Duodenal mucosa (tissue), 2 donors: ENCODE measurements at regions not wholly inside any gene's neighbourhood (a gene's known extent, or its start where the extent isn't known, plus 50 kb on each side); places are given as distances from the start of the nearest gene placed in this dataset.
A peak's percentile ranks its signal among the peaks of the same experiment; 100 is the strongest.

Experiments
- H3K27ac ChIP-seq: one replicate; pipeline ENCODE4 v1.7.0; 2013; ENCODE audit warnings: low read depth, low read length
- H3K27me3 ChIP-seq, 2 donors: one replicate each; pipeline ENCODE4 v1.7.0; 2013; ENCODE audit warnings: low read length in 2 of 2, control low read depth in 1 of 2; ENCODE audit not compliant: insufficient read depth in 2 of 2, control insufficient read depth in 1 of 2
- H3K36me3 ChIP-seq, 2 donors: one replicate each; pipeline ENCODE4 v1.7.0; 2013; ENCODE audit warnings: low read length in 2 of 2, control low read depth in 1 of 2; ENCODE audit not compliant: insufficient read depth in 2 of 2, control insufficient read depth in 1 of 2
- H3K4me1 ChIP-seq, 2 donors: one replicate each; pipeline ENCODE4 v1.7.0; 2013; ENCODE audit warnings: low read length in 2 of 2, control low read depth in 1 of 2; ENCODE audit not compliant: insufficient read depth in 2 of 2, control insufficient read depth in 1 of 2
- H3K4me3 ChIP-seq, 2 donors: one replicate each; pipeline ENCODE4 v1.7.0; 2013; ENCODE audit warnings: low read length in 2 of 2, low read depth in 1 of 2
- H3K9ac ChIP-seq, 2 donors: one replicate each; pipeline ENCODE4 v1.7.0; 2013; ENCODE audit warnings: low read length in 2 of 2, low read depth in 1 of 2
- H3K9me3 ChIP-seq, 2 donors: one replicate each; pipeline ENCODE4 v1.7.0; 2013; ENCODE audit warnings: low read length in 2 of 2, control low read depth in 1 of 2; ENCODE audit not compliant: control insufficient read depth in 1 of 2

DNA sequence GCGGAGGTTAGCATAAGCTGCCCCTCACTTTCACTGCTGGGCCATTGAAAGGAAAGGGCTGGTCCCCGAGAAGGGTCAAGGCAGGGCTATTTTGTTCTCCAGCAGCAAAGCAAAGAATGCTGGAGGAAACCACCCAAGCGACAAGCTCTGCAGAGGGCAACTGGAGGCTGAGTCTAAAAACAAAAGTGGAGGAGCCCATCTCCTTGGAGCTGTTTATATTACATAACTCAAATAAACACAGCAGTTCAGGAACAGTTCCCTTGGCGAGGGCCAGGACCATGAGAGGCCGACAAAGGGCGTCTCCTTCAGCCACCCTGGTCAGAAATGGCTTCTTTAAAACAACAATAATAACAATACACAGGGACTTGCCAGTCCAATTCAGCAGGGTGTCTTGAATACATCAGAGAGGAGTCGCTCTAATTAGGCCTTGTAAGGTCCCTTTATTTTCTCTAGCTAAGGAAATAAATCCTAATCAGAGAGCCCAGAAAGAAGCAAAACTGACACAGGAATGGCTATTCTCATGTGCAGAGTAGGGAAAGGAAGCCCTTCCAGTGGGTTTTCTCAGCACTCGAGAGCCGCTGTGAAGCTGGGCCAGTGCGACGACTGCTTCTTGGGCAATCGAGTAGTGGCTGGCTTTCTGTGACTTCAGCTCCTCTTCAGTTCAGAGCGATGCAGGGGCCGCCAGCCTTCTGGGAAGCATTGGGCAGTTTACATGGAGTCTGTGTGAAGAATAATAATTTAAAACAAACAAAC lies 57.0 kb upstream of the TARBP1 start:
- Histone ChIP-seq H3K27me3 (no peaks in the 10 kb centered on the region), H3K36me3 (no peaks in the 10 kb centered on the region), H3K4me3 (no peak overlapping the region), H3K27ac (peak overlapping the region; percentile 73), H3K4me1 (peaks cover 45 to 62% of the 10 kb centered on the region in 2 donors), H3K9ac (peak overlapping the region in 1 of 2 donors; percentile 44), H3K9me3 (no peaks in the 10 kb centered on the region)

DNA sequence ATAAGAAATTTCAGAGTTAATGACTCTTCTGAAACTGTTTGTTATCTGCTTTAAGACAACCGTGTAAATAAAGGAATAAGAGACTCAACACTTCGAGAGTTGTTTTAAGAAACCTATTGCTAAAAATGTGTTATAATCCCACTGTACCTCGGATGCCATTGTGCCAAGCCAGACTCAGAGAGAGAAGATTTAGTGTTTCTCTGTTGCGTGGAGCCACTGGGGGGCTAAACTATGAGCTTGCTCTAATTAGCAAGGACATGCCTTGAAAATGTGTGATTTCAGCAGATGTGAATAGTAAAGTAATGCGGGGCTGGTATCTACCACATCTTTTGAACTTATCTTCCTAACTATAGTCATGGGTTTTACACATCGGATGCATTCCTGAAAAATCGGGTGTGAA lies 56.2 kb upstream of the TARBP1 start:
- no peaks in the 10 kb centered on the region for H3K36me3 ChIP-seq
- peaks cover 45 to 62% of the 10 kb centered on the region in 2 donors for H3K4me1 ChIP-seq
- peak overlapping the region; percentile 70 for H3K27ac ChIP-seq
- peak overlapping the region in 1 of 2 donors; percentile 27 for H3K9ac ChIP-seq
- H3K4me3 ChIP-seq, result no peak overlapping the region
- no peaks in the 10 kb centered on the region for H3K9me3 ChIP-seq
- H3K27me3 ChIP-seq, result no peaks in the 10 kb centered on the region

DNA sequence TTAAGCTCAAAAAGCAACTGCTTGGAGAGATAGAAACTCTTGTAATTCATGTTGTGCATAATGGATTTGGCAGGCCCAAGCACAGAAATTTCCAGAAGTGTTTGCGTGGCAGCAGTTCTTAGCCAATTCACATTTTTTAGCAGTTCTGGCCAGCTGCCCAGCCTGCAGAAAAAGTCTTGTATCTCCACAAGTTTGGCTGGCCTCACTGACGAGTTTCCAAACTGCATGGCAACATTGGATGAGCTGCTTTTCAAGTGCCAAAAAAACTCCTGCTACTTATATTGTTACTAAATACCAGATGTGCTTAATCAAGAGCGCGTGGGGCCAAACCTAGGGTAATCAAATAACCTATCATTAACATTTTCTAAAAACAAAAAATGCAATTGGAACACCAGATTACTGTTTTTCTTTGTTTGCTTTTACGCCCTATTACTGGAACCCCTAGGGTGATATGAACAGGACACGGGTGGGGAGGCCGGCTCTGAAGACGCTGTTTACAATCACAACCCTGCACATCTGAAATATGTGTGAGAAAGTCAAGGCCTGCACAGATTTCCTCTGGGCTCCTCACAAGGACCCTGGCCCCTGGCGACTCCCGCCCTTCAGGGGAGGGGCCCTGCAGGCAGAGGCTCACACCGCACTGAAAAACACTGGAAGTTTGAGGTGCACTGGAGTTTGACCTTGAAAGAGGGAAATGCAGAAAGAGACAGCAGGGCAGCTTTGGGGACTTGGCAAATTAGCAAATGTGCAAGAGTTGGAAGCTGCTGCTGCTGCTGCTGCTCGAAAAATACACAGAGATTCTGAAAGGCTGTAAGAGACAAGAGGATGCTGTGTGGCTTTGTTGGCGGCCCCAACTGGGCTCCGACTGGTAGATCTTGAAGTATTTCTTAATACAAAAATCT lies 55.2 kb upstream of the TARBP1 start:
- H3K9ac ChIP-seq, result peak overlapping the region; percentile 2 to 3
- H3K36me3 ChIP-seq, result no peaks in the 10 kb centered on the region
- peaks cover 45 to 62% of the 10 kb centered on the region in 2 donors for H3K4me1 ChIP-seq
- H3K4me3 ChIP-seq, result no peak overlapping the region
- H3K27me3 ChIP-seq, result no peaks in the 10 kb centered on the region
- H3K9me3 ChIP-seq, result no peaks in the 10 kb centered on the region
- H3K27ac ChIP-seq, result peak overlapping the region; percentile 73

DNA sequence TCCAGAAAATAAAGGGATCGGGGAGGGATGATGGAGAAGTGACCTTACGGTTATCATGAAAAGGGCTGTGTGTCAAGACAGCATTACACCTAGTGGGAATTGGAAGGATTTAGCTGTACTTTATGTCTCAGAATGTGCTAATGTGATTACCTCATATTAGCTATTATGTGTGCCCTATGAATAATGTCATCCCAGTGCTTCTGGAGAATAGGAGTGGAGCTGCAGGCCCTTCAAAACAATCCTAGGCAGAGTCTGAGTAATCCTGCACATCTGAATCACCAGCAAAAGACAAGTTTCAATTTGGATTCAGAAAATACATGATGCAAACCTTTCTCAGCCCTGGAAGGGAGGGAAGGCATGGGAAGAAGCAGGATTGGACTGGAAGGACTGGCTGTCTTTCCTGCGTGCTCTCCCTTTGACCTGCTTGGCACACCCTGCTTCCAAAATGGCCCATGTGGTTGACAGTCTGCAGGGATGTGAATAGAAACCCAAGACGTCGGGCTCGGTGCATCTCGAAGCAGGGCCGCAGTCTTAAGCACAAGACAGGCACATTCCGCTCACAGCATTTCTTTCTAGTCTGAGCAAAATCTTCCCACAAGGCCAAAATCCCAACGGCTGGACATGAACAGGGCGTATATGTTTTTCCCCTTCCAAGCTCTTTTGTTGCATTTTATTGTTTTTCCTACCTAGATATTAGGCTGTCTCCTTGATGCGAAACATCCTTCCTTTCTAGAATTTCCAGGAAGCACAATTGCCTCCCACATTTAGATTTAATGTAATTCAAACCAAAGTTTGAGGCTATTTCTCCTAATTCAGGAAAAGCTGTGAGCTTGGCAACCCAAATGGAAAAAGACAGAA lies 54.3 kb upstream of the TARBP1 start:
- no peaks in the 10 kb centered on the region for H3K27me3 ChIP-seq
- no peak overlapping the region for H3K4me3 ChIP-seq
- peaks cover 47 to 61% of the 10 kb centered on the region in 2 donors for H3K4me1 ChIP-seq
- H3K36me3 ChIP-seq, result no peaks in the 10 kb centered on the region
- no peaks in the 10 kb centered on the region for H3K9me3 ChIP-seq
- H3K27ac ChIP-seq, result peak overlapping the region; percentile 73
- H3K9ac ChIP-seq, result peak overlapping the region; percentile 3 to 29

- no peak overlapping the region for H3K4me3 ChIP-seq
- H3K9ac ChIP-seq, result peak overlapping the region in 1 of 2 donors; percentile 3
- H3K36me3 ChIP-seq, result no peaks in the 10 kb centered on the region
- peak overlapping the region; percentile 82 for H3K27ac ChIP-seq
- peaks cover 50 to 55% of the 10 kb centered on the region in 2 donors for H3K4me1 ChIP-seq
- H3K9me3 ChIP-seq, result no peaks in the 10 kb centered on the region
- no peaks in the 10 kb centered on the region for H3K27me3 ChIP-seq
These were observed 53.5 kb upstream of the TARBP1 start for GRCh38 chr1:234532503-234532922.

GRCh38 chr1:234531151-234531635 lies 52.2 kb upstream of the TARBP1 start:
- peak overlapping the region; percentile 30 to 41 for H3K9ac ChIP-seq
- no peaks in the 10 kb centered on the region for H3K27me3 ChIP-seq
- no peak overlapping the region for H3K4me3 ChIP-seq
- H3K4me1 ChIP-seq, result peaks cover 44 to 49% of the 10 kb centered on the region in 2 donors
- no peaks in the 10 kb centered on the region for H3K9me3 ChIP-seq
- no peaks in the 10 kb centered on the region for H3K36me3 ChIP-seq
- peak overlapping the region; percentile 82 for H3K27ac ChIP-seq

- no peaks in the 10 kb centered on the region for H3K9me3 ChIP-seq
- H3K27me3 ChIP-seq, result no peaks in the 10 kb centered on the region
- no peak overlapping the region for H3K9ac ChIP-seq
- peaks cover 41 to 49% of the 10 kb centered on the region in 2 donors for H3K4me1 ChIP-seq
- no peak overlapping the region for H3K4me3 ChIP-seq
- H3K27ac ChIP-seq, result peak overlapping the region; percentile 82
- H3K36me3 ChIP-seq, result no peaks in the 10 kb centered on the region
These were observed 51.7 kb upstream of the TARBP1 start for GRCh38 chr1:234530672-234531071.

- H3K9ac ChIP-seq, result no peak overlapping the region
- H3K4me1 ChIP-seq, result peaks cover 37 to 44% of the 10 kb centered on the region in 2 donors
- no peak overlapping the region for H3K27ac ChIP-seq
- H3K9me3 ChIP-seq, result no peaks in the 10 kb centered on the region
- H3K36me3 ChIP-seq, result no peaks in the 10 kb centered on the region
- no peak overlapping the region for H3K4me3 ChIP-seq
- H3K27me3 ChIP-seq, result no peaks in the 10 kb centered on the region
These were observed 50.9 kb upstream of the TARBP1 start for GRCh38 chr1:234529950-234530237.

GRCh38 chr1:234529095-234529949 lies 50.3 kb upstream of the TARBP1 start:
- no peak overlapping the region for H3K27ac ChIP-seq
- peaks cover 34 to 39% of the 10 kb centered on the region in 2 donors for H3K4me1 ChIP-seq

More at GRCh38 chr1:234529095-234529949, 50.3 kb upstream of the TARBP1 start:
- no peaks in the 10 kb centered on the region for H3K9me3 ChIP-seq
- H3K36me3 ChIP-seq, result no peaks in the 10 kb centered on the region
- no peak overlapping the region for H3K4me3 ChIP-seq
- no peak overlapping the region for H3K9ac ChIP-seq
- no peaks in the 10 kb centered on the region for H3K27me3 ChIP-seq
